Psoas muscle (tissue), 7 donors: ENCODE measurements at regions not wholly inside any gene's neighbourhood (a gene's known extent, or its start where the extent isn't known, plus 50 kb on each side); places are given as distances from the start of the nearest gene placed in this dataset.

Experiments
- ATAC-seq, 4 donors: fragments of 200-7000 bp; cut with Tn5 transposase; one replicate each; pipeline ENCODE4 v1.9.1; 2020; ENCODE audit warnings: moderate library complexity in 3 of 4, mild to moderate bottlenecking in 2 of 4
- DNase-seq, 2 donors: peaks; one replicate each; pipeline ENCODE4 v3.0.0-alpha.2; 2020
- H3K27ac ChIP-seq: fragments of 200-600 bp; one replicate; pipeline ENCODE4 v1.8.0; 2022
- H3K27me3 ChIP-seq, 3 donors: fragments of 200-600 bp in 1 of 3; one replicate each; pipeline versions ENCODE4 v1.6.1 to v1.8.0; 2013 to 2022; ENCODE audit warnings: low read length in 2 of 3, mild to moderate bottlenecking in 2 of 3, moderate library complexity in 1 of 3; ENCODE audit not compliant: insufficient read depth in 3 of 3
- H3K36me3 ChIP-seq, 2 donors: fragments of 200-600 bp in 1 of 2; one replicate each; pipeline versions ENCODE4 v1.6.1 to v1.8.0; 2013 to 2022; ENCODE audit warnings: low read depth in 1 of 2, mild to moderate bottlenecking in 1 of 2, moderate library complexity in 1 of 2; ENCODE audit not compliant: insufficient read depth in 1 of 2
- H3K4me1 ChIP-seq: fragments of 200-600 bp; one replicate; pipeline ENCODE4 v1.8.0; 2022
- H3K4me3 ChIP-seq: fragments of 200-600 bp; one replicate; pipeline ENCODE4 v1.8.0; 2022; ENCODE audit warnings: mild to moderate bottlenecking
- H3K9me3 ChIP-seq: fragments of 200-600 bp; one replicate; pipeline ENCODE4 v1.8.0; 2022
- WGBS, 3 donors: extraction: QIAGEN DNeasy Blood & Tissue Kit; methylation state at CpG; one replicate each; pipeline versions ENCODE4 v1.1.6 to v1.1.7; 2013; 5-methylcytosine and 5-hydroxymethylcytosine counted together
- intact Hi-C, 2 donors: fragments of 100-400 bp; cut with DNase I; formaldehyde crosslinking; loops; one replicate each; pipeline versions ENCODE4 v1.11.0 to v1.14.2; 2022
- TF ChIP-seq, protein P1 (sequence below): fragments of 200-600 bp; IDR thresholded peaks from one replicate; pipeline ENCODE4 v1.8.0; 2022; ENCODE audit warnings: antibody characterized with exemption
- donor health status: healthy with polysubstance abuse.
- donor health status: DM: no; HTN: no; CAD: no; lungs with moderate emphysema.
- donor health status: Bipolar disorder and iron deficiency.
- donor health status: healthy.
- donor health status: DM: yes; HTN: yes; CAD: no.
- donor health status: DM: no; HTN: no; CAD: no.
- donor health status: DM: yes; HTN: yes; CAD: no.

DNA sequence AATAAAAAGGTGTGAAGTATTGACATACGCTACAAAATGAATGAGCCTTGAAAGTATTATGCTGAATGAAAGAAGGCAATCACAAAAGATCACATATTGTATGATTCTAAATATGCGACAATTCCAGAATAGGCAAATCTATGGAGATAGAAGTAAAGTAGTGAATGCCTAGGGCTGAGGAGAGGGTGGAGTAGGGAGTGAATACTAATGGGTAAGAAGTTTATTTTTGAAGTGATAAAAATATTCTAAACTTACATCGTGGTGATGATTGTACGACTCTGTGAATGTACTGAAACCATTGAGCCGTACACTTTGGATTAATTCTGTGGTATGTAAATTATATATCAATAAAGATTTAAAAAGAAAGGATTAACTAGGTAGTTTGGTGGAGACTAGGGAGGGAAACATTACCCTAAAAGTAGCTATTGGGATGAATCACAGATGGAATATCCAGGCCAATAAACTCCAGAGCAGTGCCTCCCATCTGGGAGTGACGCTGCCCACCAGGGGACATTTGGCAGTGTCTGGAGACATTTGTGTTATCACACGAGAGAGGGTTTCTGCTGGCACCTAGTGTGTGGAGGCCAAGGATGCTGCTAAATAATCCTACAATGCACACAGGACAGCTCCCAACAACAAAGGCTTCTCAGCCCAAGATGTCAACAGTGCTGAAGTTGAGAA, 214.2 kb upstream of the PCSK2 start:
- H3K27me3 ChIP-seq: no peaks in the 10 kb centered on the region
- intact Hi-C loops: no loop called here
- H3K36me3 ChIP-seq: no peaks in the 10 kb centered on the region
- no peak for ATAC-seq
- 71 to 78% (median 75%) methylated on average over 7 of the region's 7 CpGs for WGBS, 3 donors
- DNase-seq: no peak
- H3K4me3 ChIP-seq: no peak overlapping the region
- H3K4me1 ChIP-seq: no peaks in the 10 kb centered on the region
- H3K9me3 ChIP-seq: no peaks in the 10 kb centered on the region
- H3K27ac ChIP-seq: no peak overlapping the region
- TF ChIP-seq, protein P1, sequence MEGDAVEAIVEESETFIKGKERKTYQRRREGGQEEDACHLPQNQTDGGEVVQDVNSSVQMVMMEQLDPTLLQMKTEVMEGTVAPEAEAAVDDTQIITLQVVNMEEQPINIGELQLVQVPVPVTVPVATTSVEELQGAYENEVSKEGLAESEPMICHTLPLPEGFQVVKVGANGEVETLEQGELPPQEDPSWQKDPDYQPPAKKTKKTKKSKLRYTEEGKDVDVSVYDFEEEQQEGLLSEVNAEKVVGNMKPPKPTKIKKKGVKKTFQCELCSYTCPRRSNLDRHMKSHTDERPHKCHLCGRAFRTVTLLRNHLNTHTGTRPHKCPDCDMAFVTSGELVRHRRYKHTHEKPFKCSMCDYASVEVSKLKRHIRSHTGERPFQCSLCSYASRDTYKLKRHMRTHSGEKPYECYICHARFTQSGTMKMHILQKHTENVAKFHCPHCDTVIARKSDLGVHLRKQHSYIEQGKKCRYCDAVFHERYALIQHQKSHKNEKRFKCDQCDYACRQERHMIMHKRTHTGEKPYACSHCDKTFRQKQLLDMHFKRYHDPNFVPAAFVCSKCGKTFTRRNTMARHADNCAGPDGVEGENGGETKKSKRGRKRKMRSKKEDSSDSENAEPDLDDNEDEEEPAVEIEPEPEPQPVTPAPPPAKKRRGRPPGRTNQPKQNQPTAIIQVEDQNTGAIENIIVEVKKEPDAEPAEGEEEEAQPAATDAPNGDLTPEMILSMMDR: no peak

DNA sequence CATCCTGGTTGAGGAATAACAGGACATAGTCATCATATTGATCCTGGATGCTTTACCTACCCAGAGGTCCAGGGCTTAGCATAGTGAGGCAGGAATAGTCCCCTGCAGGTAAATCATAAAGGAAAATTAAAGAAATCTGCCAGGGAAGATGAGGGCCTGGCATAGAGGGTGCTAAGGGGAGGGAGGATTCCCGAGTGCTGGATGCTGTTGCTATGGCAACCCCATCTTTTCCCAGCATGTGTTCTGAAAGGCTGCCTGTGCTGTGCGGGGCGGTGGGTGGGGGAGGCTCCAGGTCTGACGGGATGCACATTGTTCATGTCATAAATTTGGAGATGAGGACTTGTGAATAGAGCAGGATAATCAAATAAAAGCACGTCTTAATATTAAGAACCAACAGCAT, 212.6 kb upstream of the PCSK2 start:
- H3K4me1 ChIP-seq: no peaks in the 10 kb centered on the region
- no peaks in the 10 kb centered on the region for H3K36me3 ChIP-seq
- H3K27ac ChIP-seq: no peak overlapping the region
- 27 to 43% (median 27%) methylated on average over 5 of the region's 5 CpGs for WGBS, 3 donors
- ATAC-seq (no peak), DNase-seq (no peak)
- H3K27me3 ChIP-seq: no peaks in the 10 kb centered on the region
- intact Hi-C loops: no loop called here
- TF ChIP-seq, protein P1: no peak
- no peaks in the 10 kb centered on the region for H3K9me3 ChIP-seq
- no peak overlapping the region for H3K4me3 ChIP-seq

DNA sequence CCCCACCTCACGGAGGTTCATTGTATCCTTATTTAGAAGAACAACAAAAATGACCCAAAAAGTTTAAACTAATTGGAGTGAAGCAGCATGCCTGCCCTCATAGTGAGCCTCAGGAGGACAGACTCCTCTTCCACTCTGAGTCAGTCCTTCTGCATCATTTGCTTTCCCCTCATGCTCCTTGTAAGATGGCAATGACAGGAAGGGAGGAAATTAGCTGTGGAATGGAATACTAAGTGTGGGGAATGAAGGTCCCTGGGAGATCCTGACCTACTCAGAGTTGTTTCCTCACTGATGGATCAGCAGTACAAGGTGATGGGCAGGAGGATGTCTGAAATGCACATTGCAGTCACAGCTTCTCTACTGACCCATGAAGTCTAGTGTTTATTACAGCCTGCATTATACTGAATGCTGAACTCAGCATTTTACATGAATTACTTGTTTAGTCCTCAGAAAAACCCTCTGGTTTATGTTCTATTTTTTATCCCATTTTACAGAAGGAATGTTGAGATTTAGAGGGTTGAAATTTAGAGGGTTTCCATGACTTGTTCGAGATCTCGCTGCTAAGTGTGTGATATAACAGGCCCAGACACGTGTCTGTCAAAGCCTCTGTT, 212.0 kb upstream of the PCSK2 start:
- H3K27me3 ChIP-seq: no peaks in the 10 kb centered on the region
- intact Hi-C loops: no loop called here
- TF ChIP-seq, protein P1: no peak
- DNase-seq: no peak
- 67 to 76% (median 75%) methylated on average over 4 of the region's 4 CpGs for WGBS, 3 donors
- no peak overlapping the region for H3K4me3 ChIP-seq
- H3K4me1 ChIP-seq: no peaks in the 10 kb centered on the region
- no peak overlapping the region for H3K27ac ChIP-seq
- H3K9me3 ChIP-seq: no peaks in the 10 kb centered on the region
- no peaks in the 10 kb centered on the region for H3K36me3 ChIP-seq
- ATAC-seq: no peak

DNA sequence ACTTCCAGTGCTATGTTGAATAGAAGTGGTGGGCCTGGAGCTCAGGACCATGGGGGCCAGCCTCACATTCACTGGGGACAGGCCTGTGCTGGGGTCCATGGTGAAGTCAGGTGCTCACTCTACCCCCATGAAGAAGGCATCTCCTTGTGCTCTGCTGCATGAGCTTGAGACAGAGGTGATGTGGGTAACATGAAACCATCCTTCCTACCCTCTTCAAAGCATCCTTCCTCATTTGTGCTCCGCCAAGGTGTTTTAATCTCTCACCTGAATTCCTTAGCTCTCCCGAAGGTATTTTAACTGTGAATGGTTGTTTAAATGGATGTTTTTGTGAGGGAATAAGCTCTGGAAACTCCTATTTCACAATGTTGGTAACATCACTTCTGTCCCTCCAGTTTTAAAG, 209.6 kb upstream of the PCSK2 start:
- no peaks in the 10 kb centered on the region for H3K9me3 ChIP-seq
- H3K27ac ChIP-seq: no peak overlapping the region
- no peak for DNase-seq
- no peak overlapping the region for H3K4me3 ChIP-seq
- ATAC-seq: no peak
- H3K36me3 ChIP-seq: no peaks in the 10 kb centered on the region
- H3K4me1 ChIP-seq: no peaks in the 10 kb centered on the region
- intact Hi-C loops: no loop called here
- TF ChIP-seq, protein P1: no peak
- H3K27me3 ChIP-seq: no peaks in the 10 kb centered on the region
- 54 to 67% (median 62%) methylated on average over 2 of the region's 2 CpGs for WGBS, 3 donors

DNA sequence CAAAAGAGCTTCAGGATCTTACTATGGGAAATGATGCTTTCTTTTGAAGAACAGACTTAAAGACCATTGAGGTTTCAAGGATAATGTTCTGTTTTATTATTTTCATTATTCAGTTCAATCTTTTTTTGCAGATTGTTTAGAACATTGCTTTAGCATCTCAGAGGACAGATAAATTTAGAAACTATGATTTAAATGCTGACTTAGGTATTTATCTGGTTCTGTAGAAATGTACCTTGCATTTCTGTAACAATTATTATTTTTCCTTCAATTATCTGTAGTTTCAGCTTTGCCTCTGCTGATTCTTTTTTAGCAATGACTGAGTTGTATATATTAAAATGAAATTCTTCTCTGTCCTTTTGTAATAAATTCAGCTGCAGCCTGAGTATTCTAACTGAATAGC, 205.4 kb upstream of the PCSK2 start:
- Histone ChIP-seq H3K4me1 (no peaks in the 10 kb centered on the region), H3K27me3 (no peaks in the 10 kb centered on the region), H3K36me3 (no peaks in the 10 kb centered on the region), H3K27ac (no peak overlapping the region), H3K4me3 (no peak overlapping the region), H3K9me3 (no peaks in the 10 kb centered on the region)
- DNase-seq: no peak
- no peak for ATAC-seq
- TF ChIP-seq, protein P1: no peak
- intact Hi-C loops: no loop called here
